GM18526 (cell line): ENCODE measurements at regions not wholly inside any gene's neighbourhood (a gene's known extent, or its start where the extent isn't known, plus 50 kb on each side); places are given as distances from the start of the nearest gene placed in this dataset.

Source experiments
- POLR2A ChIP-seq: IDR thresholded peaks from 3 replicates; pipeline ENCODE4 v1.6.1; 2011; ENCODE audit not compliant: insufficient read length; ENCODE audit errors: extremely low read depth

- no peak for TF ChIP-seq POLR2A
These were observed 139.6 kb upstream of the PELI1 start for GRCh38 chr2:64283641-64284361.

GRCh38 chr2:64284751-64285150, 140.5 kb upstream of the PELI1 start:
- TF ChIP-seq POLR2A, result no peak

- no peak for TF ChIP-seq POLR2A
These were observed 143.1 kb upstream of the PELI1 start for GRCh38 chr2:64287202-64287740.

- no peak for TF ChIP-seq POLR2A
These were observed 144.3 kb upstream of the PELI1 start for GRCh38 chr2:64288321-64289193.

DNA sequence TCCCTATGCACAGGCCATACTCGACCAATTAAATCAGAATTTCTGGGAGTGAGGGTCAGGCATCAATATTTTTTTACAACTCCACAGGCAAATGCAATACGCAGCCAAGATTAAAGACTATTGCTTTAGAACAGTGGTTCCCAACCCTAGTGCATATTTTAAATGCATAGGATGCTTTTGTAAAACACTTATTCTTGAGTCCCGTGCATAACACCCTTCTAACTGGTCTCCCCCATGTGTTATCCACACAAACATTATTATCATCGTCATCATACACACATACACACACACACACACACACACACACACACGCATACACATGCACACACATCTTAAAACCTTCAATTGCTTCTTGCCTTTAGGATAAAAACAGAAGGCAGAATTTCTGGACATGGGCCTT, 145.0 kb upstream of the PELI1 start:
- TF ChIP-seq POLR2A, result no peak

GRCh38 chr2:64289737-64290136, 145.5 kb upstream of the PELI1 start:
- no peak for TF ChIP-seq POLR2A

DNA sequence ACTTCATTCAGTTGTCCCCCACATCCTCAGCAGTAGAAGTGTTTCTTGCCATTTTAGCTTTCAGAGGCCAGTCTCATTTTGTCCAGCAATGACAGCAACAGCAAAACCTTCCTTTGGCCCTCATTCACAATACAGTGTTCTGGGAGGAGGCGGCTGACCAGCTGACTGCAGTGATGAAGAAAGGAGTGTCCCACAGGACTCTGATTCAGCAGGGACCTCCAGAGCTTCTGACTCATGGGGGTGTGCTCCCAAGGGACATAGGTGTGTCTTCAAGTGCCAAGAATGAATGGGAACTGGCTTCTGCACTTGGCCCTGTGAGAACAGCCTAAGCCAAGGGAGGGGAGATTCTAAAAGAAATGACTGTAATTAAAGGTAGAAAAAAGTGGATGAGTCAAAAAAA, 147.0 kb upstream of the PELI1 start:
- no peak for TF ChIP-seq POLR2A

GRCh38 chr2:64295326-64296139, 151.3 kb upstream of the PELI1 start:
- TF ChIP-seq POLR2A, result no peak

DNA sequence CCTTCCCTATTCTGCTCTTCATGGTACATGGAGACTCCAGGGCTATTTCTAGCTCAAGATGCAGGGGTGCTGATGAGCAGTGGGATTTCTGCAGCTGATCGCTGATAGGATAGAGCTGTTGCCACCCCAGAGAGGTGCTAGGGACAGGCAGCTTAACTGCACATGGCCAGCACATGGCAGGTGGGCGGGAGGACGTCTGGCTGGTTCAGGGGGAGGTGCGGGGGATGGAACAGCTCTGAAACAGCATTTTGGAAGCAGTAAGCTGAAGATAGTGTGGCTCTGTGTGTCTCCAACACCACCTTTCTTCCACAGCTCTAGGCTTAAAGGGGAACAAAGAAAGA, 151.9 kb upstream of the PELI1 start:
- no peak for TF ChIP-seq POLR2A

DNA sequence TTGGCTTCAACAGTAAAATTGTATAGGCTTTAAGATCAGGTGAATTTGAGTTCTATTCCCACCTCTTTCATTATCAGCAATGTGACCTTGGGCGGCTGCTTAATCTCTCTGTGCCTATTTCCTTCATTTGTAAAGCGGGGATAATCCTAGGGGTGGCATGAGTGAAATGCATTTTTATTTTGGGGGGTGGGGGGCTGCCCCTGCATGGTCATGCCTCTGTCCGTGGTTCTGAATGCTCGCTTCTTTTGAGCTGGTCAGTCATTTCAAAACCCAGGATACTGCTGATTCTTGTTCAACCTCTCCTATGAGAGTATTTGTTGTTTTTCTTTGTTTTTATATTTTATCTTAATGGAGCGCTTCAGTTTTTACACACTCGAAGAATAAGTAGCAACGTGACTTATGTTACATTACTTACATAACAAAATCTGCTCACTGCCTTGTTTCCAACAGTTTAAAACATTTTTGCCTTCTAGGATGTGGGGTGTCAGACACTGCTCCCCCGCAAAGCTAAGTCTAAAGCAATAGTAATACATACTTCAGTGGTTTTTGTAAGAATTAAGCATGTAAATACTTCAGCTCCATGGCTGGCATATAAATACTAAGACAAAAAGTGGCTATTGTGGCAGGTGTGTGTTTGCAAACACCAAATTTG, 152.6 kb upstream of the PELI1 start:
- no peak for TF ChIP-seq POLR2A

GRCh38 chr2:64298161-64298560, 153.9 kb upstream of the PELI1 start:
- TF ChIP-seq POLR2A, result no peak

GRCh38 chr2:64300066-64300465, 153.9 kb upstream of the LGALSL start:
- no peak for TF ChIP-seq POLR2A

DNA sequence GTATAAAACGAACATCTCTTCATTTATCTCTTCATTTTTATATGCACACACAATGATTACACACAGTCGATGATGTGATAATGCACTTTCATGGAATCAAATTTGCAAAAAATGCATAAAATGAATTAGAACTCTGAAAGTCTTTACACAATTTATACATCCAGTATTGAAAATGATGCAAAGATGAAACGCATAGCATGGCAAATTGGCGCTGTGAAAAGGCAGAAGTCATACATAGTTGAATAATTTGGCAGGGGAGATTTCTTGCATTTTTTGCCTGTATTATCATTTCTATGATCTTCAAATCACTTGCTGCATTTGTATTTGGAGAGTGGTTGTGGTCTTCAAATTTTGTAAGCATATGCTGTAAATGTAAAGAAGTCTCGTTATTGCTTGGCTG, 150.7 kb upstream of the LGALSL start:
- no peak for TF ChIP-seq POLR2A

GRCh38 chr2:64307421-64307820, 146.5 kb upstream of the LGALSL start:
- TF ChIP-seq POLR2A, result no peak
